Smooth muscle cell (in vitro differentiated cells): ENCODE measurements at regions not wholly inside any gene's neighbourhood (a gene's known extent, or its start where the extent isn't known, plus 50 kb on each side); places are given as distances from the start of the nearest gene placed in this dataset.

ENCODE experiments used
- DNase-seq: peaks from one replicate; lab custom pipeline; 2025; ENCODE audit not compliant: unreplicated experiment; lab: John Stamatoyannopoulos, UW
- H2AFZ ChIP-seq: fragments of 200-600 bp; sonication (generic); 2 replicates; pipeline ENCODE4 v1.6.0; 2016; ENCODE audit warnings: antibody characterized with exemption, low read depth, mild to moderate bottlenecking
- H3F3A ChIP-seq: fragments of 200-600 bp; sonication (generic); 2 replicates; pipeline ENCODE4 v1.6.0; 2017; ENCODE audit warnings: antibody characterized with exemption, low read depth
- H3K27ac ChIP-seq: fragments of 200-600 bp; sonication (generic); 2 replicates; pipeline ENCODE4 v1.5.1; 2016; ENCODE audit warnings: low read depth, mild to moderate bottlenecking
- H3K27me3 ChIP-seq: fragments of 200-600 bp; sonication (generic); 2 replicates; pipeline ENCODE4 v1.6.1; 2016; ENCODE audit warnings: low read depth, mild to moderate bottlenecking
- H3K36me3 ChIP-seq: fragments of 200-600 bp; sonication (generic); 2 replicates; pipeline ENCODE4 v1.5.1; 2016; ENCODE audit warnings: low read depth
- H3K4me1 ChIP-seq: fragments of 200-600 bp; sonication (generic); 2 replicates; pipeline ENCODE4 v1.5.1; 2016; ENCODE audit warnings: low read depth
- H3K4me2 ChIP-seq: fragments of 200-600 bp; sonication (generic); 2 replicates; pipeline ENCODE4 v1.6.0; 2016; ENCODE audit warnings: mild to moderate bottlenecking
- H3K4me3 ChIP-seq: fragments of 200-600 bp; sonication (generic); 2 replicates; pipeline ENCODE4 v1.5.1; 2016; ENCODE audit warnings: mild to moderate bottlenecking
- H3K79me2 ChIP-seq: fragments of 200-600 bp; sonication (generic); 2 replicates; pipeline ENCODE4 v1.6.0; 2016; ENCODE audit warnings: low read depth, mild to moderate bottlenecking
- H3K9ac ChIP-seq: fragments of 200-600 bp; sonication (generic); 2 replicates; pipeline ENCODE4 v1.6.0; 2016; ENCODE audit warnings: low read depth
- H3K9me3 ChIP-seq: fragments of 200-600 bp; sonication (generic); replicated peaks from 2 replicates; pipeline ENCODE4 v1.5.1; 2016; ENCODE audit warnings: low read depth
- H4K20me1 ChIP-seq: fragments of 200-600 bp; sonication (generic); 2 replicates; pipeline ENCODE4 v1.6.0; 2016; ENCODE audit warnings: low read depth
- WGBS: methylation state at CpG from one replicate; pipeline ENCODE4 v1.1.7; 2016; ENCODE audit warnings: low lambda C conversion rate; 5-methylcytosine and 5-hydroxymethylcytosine counted together
- TF ChIP-seq, protein P1 (sequence below): fragments of 200-600 bp; sonication (generic); IDR thresholded peaks from 2 replicates; pipeline ENCODE4 v1.5.1; 2017; ENCODE audit warnings: borderline replicate concordance, mild to moderate bottlenecking, antibody characterized with exemption; ENCODE audit not compliant: insufficient read depth, poor library complexity, severe bottlenecking

DNA sequence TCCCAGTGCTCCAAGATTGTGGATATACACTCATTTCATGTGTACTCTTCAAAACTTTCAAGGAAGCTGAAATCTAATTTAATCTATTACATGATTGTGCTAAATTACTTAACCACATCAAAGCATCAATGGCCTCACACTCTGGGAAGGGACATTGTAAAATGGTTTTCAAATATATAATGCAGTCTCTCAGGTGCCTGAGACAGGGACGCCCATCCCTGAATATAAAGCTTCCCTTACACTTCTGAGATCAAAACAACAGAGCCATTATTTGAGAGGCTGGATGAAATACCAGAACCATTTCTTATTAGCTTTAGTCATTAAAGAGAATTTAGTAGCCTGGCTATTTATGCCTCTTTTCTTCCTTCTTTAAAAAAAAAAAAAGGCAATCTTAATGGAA, 259.2 kb upstream of the NFIA start:
- Histone ChIP-seq H3K27me3 (no peaks in the 10 kb centered on the region), H3K36me3 (no peaks in the 10 kb centered on the region)
- 80% methylated on average over 1 of the region's 1 CpG for WGBS

GRCh38 chr1:60822252-60822651, 260.1 kb upstream of the NFIA start:
- Histone ChIP-seq H3K27me3 (no peaks in the 10 kb centered on the region), H3K4me1 (no peaks in the 10 kb centered on the region), H2AFZ (no peak overlapping the region), H3K27ac (no peak overlapping the region), H3K79me2 (no peaks in the 10 kb centered on the region), H3K4me2 (no peak overlapping the region), H3K9ac (no peak overlapping the region), H3K9me3 (no peaks in the 10 kb centered on the region), H3K36me3 (no peaks in the 10 kb centered on the region), H4K20me1 (no peaks in the 10 kb centered on the region), H3F3A (peaks cover 5% of the 10 kb centered on the region), H3K4me3 (no peak overlapping the region)
- no peak for DNase-seq
- 87% methylated on average over 1 of the region's 1 CpG for WGBS
- TF ChIP-seq, protein P1, sequence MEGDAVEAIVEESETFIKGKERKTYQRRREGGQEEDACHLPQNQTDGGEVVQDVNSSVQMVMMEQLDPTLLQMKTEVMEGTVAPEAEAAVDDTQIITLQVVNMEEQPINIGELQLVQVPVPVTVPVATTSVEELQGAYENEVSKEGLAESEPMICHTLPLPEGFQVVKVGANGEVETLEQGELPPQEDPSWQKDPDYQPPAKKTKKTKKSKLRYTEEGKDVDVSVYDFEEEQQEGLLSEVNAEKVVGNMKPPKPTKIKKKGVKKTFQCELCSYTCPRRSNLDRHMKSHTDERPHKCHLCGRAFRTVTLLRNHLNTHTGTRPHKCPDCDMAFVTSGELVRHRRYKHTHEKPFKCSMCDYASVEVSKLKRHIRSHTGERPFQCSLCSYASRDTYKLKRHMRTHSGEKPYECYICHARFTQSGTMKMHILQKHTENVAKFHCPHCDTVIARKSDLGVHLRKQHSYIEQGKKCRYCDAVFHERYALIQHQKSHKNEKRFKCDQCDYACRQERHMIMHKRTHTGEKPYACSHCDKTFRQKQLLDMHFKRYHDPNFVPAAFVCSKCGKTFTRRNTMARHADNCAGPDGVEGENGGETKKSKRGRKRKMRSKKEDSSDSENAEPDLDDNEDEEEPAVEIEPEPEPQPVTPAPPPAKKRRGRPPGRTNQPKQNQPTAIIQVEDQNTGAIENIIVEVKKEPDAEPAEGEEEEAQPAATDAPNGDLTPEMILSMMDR: no peak

More for the DNA sequence above, 259.2 kb upstream of the NFIA start:
- no peaks in the 10 kb centered on the region for H3K79me2 ChIP-seq
- no peaks in the 10 kb centered on the region for H4K20me1 ChIP-seq
- H3K9me3 ChIP-seq: no peaks in the 10 kb centered on the region
- no peak overlapping the region for H3K4me3 ChIP-seq
- peaks cover 5% of the 10 kb centered on the region for H3F3A ChIP-seq
- no peak overlapping the region for H3K4me2 ChIP-seq
- no peak overlapping the region for H2AFZ ChIP-seq
- H3K9ac ChIP-seq: no peak overlapping the region
- DNase-seq: no peak
- no peaks in the 10 kb centered on the region for H3K4me1 ChIP-seq
- no peak overlapping the region for H3K27ac ChIP-seq
- TF ChIP-seq, protein P1: no peak

DNA sequence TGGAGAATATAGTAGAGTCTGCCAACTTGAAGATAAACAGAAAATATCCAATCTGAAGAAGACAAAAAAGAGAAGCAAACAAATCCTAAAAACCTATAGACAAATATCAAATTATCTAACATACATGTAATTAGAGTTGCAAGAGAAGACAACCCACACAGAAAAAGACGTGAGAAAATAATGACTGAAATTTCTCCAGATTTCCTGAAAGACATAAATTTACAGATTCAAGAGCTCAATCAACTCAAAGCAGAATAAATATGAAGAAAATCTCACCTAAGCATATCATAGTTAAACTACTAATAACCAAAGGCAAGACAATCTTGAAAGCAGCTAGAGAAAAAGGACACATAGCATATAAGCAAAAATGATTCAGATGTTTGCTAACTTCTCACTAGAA, 261.2 kb upstream of the NFIA start:
- Histone ChIP-seq H3K9ac (no peak overlapping the region), H2AFZ (no peak overlapping the region), H3K27ac (no peak overlapping the region), H3F3A (peaks cover 5% of the 10 kb centered on the region), H3K27me3 (no peaks in the 10 kb centered on the region), H3K79me2 (no peaks in the 10 kb centered on the region), H3K4me1 (no peaks in the 10 kb centered on the region), H3K4me2 (no peak overlapping the region), H3K36me3 (no peaks in the 10 kb centered on the region), H3K9me3 (no peaks in the 10 kb centered on the region), H4K20me1 (no peaks in the 10 kb centered on the region), H3K4me3 (no peak overlapping the region)
- TF ChIP-seq, protein P1: no peak
- 85% methylated on average over 1 of the region's 1 CpG for WGBS
- no peak for DNase-seq

DNA sequence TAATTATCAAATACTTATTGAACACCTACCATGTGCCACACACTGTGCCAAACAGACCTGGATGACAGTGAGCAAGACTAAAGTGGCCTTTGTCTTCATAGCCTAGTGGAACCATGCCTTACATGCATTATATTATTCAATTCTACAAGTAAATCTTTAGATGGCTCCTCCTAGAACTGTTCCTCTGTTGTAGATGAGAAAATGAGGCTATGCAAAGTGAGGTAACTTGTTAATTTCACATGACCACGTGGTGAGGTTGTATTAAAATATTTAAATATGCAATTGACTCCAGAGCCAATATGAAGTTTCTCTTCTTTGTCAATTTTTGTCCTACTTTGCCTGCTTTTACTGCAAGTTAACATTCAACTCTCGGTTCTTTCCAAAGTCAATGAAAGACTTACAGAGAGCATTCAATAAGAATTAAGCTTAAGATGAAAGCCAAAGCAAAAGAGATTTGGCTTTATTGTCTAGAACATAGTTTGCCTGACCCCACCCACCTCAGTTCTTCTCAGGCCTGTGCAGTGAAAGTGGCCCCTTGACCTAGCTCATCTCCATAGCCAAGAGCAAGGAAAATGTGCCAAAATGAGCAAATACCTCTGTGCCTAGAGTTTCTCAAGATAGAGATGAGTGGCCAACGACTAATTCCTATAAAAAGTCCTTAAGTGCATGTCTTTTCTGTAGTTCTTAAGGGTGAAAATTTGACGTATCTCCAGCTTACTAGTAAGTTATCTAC, 263.2 kb upstream of the NFIA start:
- TF ChIP-seq, protein P1: no peak
- WGBS: 71% methylated on average over 4 of the region's 4 CpGs
- no peak overlapping the region for H3K4me3 ChIP-seq
- no peak overlapping the region for H3K4me2 ChIP-seq
- no peak for DNase-seq
- H3K9ac ChIP-seq: no peak overlapping the region
- no peaks in the 10 kb centered on the region for H3F3A ChIP-seq
- H3K4me1 ChIP-seq: no peaks in the 10 kb centered on the region
- H2AFZ ChIP-seq: no peak overlapping the region
- no peaks in the 10 kb centered on the region for H3K9me3 ChIP-seq
- H3K27ac ChIP-seq: no peak overlapping the region
- no peaks in the 10 kb centered on the region for H3K36me3 ChIP-seq
- H3K27me3 ChIP-seq: no peaks in the 10 kb centered on the region
- no peaks in the 10 kb centered on the region for H3K79me2 ChIP-seq
- H4K20me1 ChIP-seq: no peaks in the 10 kb centered on the region
